Fibroblast of mammary gland (primary cell): ENCODE measurements at regions not wholly inside any gene's neighbourhood (a gene's known extent, or its start where the extent isn't known, plus 50 kb on each side); places are given as distances from the start of the nearest gene placed in this dataset.

ENCODE experiments used
- DNase-seq: peaks from one replicate; pipeline ENCODE4 v3.0.0-alpha.2; 2010; ENCODE audit warnings: low read depth
- H3K4me3 ChIP-seq: 2 replicates; pipeline ENCODE4 v1.5.1; 2011; ENCODE audit warnings: low read depth, mild to moderate bottlenecking, low read length, moderate library complexity; ENCODE audit not compliant: control insufficient read depth
- TF ChIP-seq, protein P1 (sequence below): conservative IDR thresholded peaks from 2 replicates; pipeline ENCODE4 v1.5.1; 2011; ENCODE audit warnings: low read depth, low read length, inconsistent platforms; ENCODE audit not compliant: control insufficient read depth, insufficient read depth

DNA sequence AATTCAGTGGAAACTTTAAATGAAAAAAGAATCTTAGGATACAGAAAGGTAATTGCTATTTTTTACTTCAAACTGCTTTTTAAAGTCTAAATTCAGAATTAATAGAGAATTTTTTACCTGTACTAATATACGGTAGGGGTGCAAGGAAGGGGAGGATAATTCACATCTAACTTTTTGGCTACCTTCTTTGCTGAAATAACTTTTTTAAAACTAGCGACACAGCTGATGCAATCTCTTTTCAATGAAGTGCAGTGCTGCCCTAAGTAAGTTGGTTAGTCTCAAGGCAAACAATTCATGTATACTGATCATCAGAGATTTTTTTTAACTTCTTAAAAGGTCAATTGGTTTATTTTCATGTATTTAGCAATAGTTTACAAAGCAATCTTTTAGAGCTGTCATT, 119.8 kb downstream of the NEDD1 start:
- DNase-seq: no peak
- H3K4me3 ChIP-seq: no peak overlapping the region
- TF ChIP-seq, protein P1, sequence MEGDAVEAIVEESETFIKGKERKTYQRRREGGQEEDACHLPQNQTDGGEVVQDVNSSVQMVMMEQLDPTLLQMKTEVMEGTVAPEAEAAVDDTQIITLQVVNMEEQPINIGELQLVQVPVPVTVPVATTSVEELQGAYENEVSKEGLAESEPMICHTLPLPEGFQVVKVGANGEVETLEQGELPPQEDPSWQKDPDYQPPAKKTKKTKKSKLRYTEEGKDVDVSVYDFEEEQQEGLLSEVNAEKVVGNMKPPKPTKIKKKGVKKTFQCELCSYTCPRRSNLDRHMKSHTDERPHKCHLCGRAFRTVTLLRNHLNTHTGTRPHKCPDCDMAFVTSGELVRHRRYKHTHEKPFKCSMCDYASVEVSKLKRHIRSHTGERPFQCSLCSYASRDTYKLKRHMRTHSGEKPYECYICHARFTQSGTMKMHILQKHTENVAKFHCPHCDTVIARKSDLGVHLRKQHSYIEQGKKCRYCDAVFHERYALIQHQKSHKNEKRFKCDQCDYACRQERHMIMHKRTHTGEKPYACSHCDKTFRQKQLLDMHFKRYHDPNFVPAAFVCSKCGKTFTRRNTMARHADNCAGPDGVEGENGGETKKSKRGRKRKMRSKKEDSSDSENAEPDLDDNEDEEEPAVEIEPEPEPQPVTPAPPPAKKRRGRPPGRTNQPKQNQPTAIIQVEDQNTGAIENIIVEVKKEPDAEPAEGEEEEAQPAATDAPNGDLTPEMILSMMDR: no peak

DNA sequence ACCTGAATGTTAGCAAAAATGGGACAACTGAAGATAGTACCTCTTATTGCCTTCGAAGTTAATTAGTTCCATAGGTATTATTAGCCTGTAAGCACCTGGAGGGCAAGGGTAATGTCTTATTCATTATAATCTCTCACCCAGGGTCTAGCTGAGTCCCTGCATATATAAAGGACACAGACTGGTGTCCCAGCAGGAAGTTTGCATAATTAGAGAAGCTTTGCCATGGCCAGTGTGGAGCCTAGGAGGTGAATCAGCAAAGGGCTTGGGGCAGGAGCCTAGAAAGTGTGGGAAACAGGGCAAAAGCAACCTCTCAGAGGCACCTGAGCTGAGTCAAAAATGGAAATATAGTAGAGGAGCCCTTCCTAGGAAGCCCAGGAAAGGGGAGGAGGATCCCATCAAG, 120.4 kb downstream of the NEDD1 start:
- TF ChIP-seq, protein P1: no peak
- no peak for DNase-seq
- no peak overlapping the region for H3K4me3 ChIP-seq

DNA sequence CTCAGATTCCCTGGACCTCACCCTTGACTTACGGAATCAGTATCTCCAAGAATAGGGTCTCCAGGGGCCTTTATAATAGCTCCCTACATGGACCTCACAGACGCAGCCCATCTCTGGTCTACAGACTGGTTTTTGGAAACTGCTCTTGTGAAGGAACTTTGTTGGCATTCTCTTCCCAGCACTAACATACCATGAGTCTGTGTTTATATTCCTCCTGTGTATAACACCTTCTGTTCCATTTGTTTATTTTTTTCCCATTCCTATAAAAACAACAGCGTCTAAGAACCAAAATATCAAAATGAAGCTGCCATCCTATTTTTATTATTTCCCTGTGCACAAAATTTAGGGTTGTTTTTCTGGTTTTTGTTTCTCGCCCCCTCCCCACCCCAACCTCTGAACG, 131.1 kb downstream of the NEDD1 start:
- no peak for DNase-seq
- H3K4me3 ChIP-seq: no peak overlapping the region
- TF ChIP-seq, protein P1: no peak

DNA sequence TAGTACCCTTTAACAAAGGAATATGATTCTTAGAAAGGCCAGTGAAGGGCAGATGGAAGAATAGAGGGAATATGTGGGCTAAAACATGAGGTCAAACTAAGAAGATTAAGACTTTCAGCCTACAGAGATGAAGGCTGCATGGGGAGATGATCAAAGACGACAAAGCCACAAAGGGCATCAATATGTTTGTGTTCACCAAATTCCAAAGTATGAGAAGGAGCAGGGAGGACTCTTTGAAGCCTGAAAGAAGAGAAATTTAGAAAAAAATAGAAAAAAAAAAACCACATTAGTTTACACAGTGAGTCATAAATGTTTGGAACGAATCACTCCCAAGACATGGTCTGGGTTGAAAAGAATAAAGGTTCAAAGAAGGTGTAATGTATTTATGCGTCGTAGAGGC, 131.8 kb downstream of the NEDD1 start:
- TF ChIP-seq, protein P1: no peak
- DNase-seq: no peak
- no peak overlapping the region for H3K4me3 ChIP-seq

DNA sequence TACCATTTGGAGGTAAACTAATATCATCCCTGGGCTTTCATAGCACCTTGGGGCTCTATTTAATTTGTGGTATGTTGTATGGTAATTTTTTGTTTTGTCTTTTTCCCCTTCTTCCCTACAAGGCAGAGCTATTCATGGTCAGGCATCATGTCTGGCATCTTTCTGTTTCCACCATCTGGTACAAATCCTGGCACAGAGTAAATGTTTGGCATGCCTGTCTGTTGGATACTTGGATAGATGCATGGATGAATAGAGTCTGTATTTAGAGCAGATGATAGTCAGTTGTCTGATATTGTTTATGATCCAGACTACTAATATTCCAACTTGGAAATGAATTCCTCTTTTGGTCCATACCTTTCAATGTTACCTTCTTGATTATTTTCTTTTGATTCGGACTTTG, 139.8 kb downstream of the NEDD1 start:
- DNase-seq: no peak
- H3K4me3 ChIP-seq: no peak overlapping the region
- TF ChIP-seq, protein P1: no peak

- TF ChIP-seq, protein P1: no peak
- H3K4me3 ChIP-seq: no peak overlapping the region
- DNase-seq: no peak
Measured at GRCh38 chr12:97047361-97047760, 140.3 kb downstream of the NEDD1 start.

GRCh38 chr12:97048421-97049035, 141.5 kb downstream of the NEDD1 start:
- TF ChIP-seq, protein P1: no peak
- no peak overlapping the region for H3K4me3 ChIP-seq
- no peak for DNase-seq
